ENCODE measurements at regions not wholly inside any gene's neighbourhood (a gene's known extent, or its start where the extent isn't known, plus 50 kb on each side); places are given as distances from the start of the nearest gene placed in this dataset.

GRCh38 chr2:45275242-45275805 lies 266.1 kb upstream of the SIX2 start:
- FAIRE-seq, result peak; percentile 64
- peak; percentile 80 for DNase-seq (ENCODE audit: low spot score)

GRCh38 chr2:45274250-45274926 lies 265.1 kb upstream of the SIX2 start:
- DNase-seq (ENCODE audit: low spot score), result no peak
- no peak for FAIRE-seq

GRCh38 chr2:45273412-45274249 lies 264.4 kb upstream of the SIX2 start:
- no peak for DNase-seq (ENCODE audit: low spot score)

GRCh38 chr2:45272549-45273265 lies 263.5 kb upstream of the SIX2 start:
- no peak for DNase-seq (ENCODE audit: low spot score)
- no peak for FAIRE-seq

More at GRCh38 chr2:45273412-45274249, 264.4 kb upstream of the SIX2 start:
- no peak for FAIRE-seq

- DNase-seq (ENCODE audit: low spot score), result no peak
These were observed 260.0 kb upstream of the SIX2 start for GRCh38 chr2:45269149-45269793.

GRCh38 chr2:45268631-45269030 lies 259.4 kb upstream of the SIX2 start:
- no peak for DNase-seq (ENCODE audit: low spot score)
- no peak for FAIRE-seq

More at GRCh38 chr2:45269149-45269793, 260.0 kb upstream of the SIX2 start:
- no peak for FAIRE-seq

- DNase-seq (ENCODE audit: low spot score) (no peak), FAIRE-seq (no peak)
These were observed 258.0 kb upstream of the SIX2 start for GRCh38 chr2:45267062-45267792.

GRCh38 chr2:45265336-45265735 lies 256.1 kb upstream of the SIX2 start:
- no peak for DNase-seq (ENCODE audit: low spot score)
- FAIRE-seq, result no peak

- DNase-seq (ENCODE audit: low spot score), result peak; percentile 65
These were observed 255.3 kb upstream of the SIX2 start for GRCh38 chr2:45264227-45265225.

GRCh38 chr2:45263147-45263546 lies 253.9 kb upstream of the SIX2 start:
- FAIRE-seq (no peak), DNase-seq (ENCODE audit: low spot score) (no peak)

More at GRCh38 chr2:45264227-45265225, 255.3 kb upstream of the SIX2 start:
- FAIRE-seq, result peak; percentile 24

GRCh38 chr2:45261746-45262145 lies 252.5 kb upstream of the SIX2 start:
- FAIRE-seq, result no peak

GRCh38 chr2:45260946-45261345 lies 251.7 kb upstream of the SIX2 start:
- DNase-seq (ENCODE audit: low spot score), result no peak
- FAIRE-seq, result no peak

More at GRCh38 chr2:45261746-45262145, 252.5 kb upstream of the SIX2 start:
- no peak for DNase-seq (ENCODE audit: low spot score)

- FAIRE-seq, result no peak
- no peak for DNase-seq (ENCODE audit: low spot score)
These were observed 250.4 kb upstream of the SIX2 start for GRCh38 chr2:45259547-45260160.

- FAIRE-seq, result no peak
These were observed 249.9 kb upstream of the SIX2 start for GRCh38 chr2:45259138-45259537.

GRCh38 chr2:45258311-45258710 lies 249.1 kb upstream of the SIX2 start:
- no peak for FAIRE-seq
- DNase-seq (ENCODE audit: low spot score), result no peak

More at GRCh38 chr2:45259138-45259537, 249.9 kb upstream of the SIX2 start:
- no peak for DNase-seq (ENCODE audit: low spot score)

- DNase-seq (ENCODE audit: low spot score) (no peak), FAIRE-seq (no peak)
These were observed 248.6 kb upstream of the SIX2 start for GRCh38 chr2:45257820-45258219.

- DNase-seq (ENCODE audit: low spot score), result no peak
These were observed 247.8 kb upstream of the SIX2 start for GRCh38 chr2:45256867-45257641.

More at GRCh38 chr2:45256867-45257641, 247.8 kb upstream of the SIX2 start:
- no peak for FAIRE-seq

Data from RCC 7860 (cell line).